ENCODE measurements at regions not wholly inside any gene's neighbourhood (a gene's known extent, or its start where the extent isn't known, plus 50 kb on each side); places are given as distances from the start of the nearest gene placed in this dataset.

DNA sequence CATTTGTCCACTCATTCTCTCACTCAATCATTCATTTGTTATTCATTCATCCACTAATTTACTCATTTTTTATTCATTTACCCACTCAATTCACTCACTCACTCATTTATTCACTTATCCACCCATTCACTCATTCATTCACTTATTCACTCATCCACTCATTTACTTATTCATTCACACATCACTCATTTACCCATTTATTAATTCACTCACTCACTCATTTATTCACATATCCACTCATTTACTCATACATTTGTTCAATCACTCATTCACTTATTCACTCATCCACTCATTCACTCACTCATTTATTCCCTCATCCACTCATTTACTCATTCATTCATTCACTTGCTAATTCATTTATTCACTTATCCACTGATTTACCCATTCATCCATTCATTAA lies 129.1 kb downstream of the TTLL2 start:
- Mint-ChIP-seq H3K36me3 (ENCODE audit: unreplicated experiment) (no peaks in the 10 kb centered on the region), H3K9me3 (ENCODE audit: unreplicated experiment) (no peaks in the 10 kb centered on the region), H3K27ac (ENCODE audit: unreplicated experiment) (no peak overlapping the region), H3K4me3 (ENCODE audit: unreplicated experiment) (no peak overlapping the region), H3K4me1 (ENCODE audit: low read depth, unreplicated experiment) (peaks cover 8% of the 10 kb centered on the region), H3K27me3 (ENCODE audit: unreplicated experiment) (peaks cover 3% of the 10 kb centered on the region)
- no peak for DNase-seq
- TF ChIP-seq CTCF (IDR thresholded peaks at IDR 0.05; ENCODE audit: partially characterized antibody, unreplicated experiment) = no peak

DNA sequence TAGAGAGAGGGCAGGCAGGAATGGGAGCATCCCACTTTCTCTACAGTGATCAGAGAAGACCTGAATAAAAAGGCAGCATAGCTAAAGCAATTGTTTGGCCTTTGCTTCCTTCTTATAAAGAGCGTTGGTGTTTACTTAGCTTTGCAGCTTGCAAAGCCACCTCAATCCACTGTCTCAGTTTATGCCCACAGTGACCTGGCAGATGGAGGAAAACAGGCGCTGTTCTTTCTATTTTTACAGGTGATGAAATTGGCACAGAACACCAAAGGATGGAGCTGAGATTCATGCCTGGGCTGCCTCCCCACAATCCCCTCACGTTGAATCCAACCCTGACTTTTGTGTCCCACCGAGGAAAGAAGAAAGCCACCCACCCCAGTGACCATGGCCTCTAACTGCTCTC lies 130.5 kb downstream of the TTLL2 start:
- DNase-seq = no peak
- peaks cover 3% of the 10 kb centered on the region for H3K27me3 Mint-ChIP-seq (ENCODE audit: unreplicated experiment)
- H3K9me3 Mint-ChIP-seq (ENCODE audit: unreplicated experiment) = no peaks in the 10 kb centered on the region
- H3K4me3 Mint-ChIP-seq (ENCODE audit: unreplicated experiment) = no peak overlapping the region
- H3K4me1 Mint-ChIP-seq (ENCODE audit: low read depth, unreplicated experiment) = peaks cover 10% of the 10 kb centered on the region
- TF ChIP-seq CTCF (IDR thresholded peaks at IDR 0.05; ENCODE audit: partially characterized antibody, unreplicated experiment) = no peak
- no peak overlapping the region for H3K27ac Mint-ChIP-seq (ENCODE audit: unreplicated experiment)
- no peaks in the 10 kb centered on the region for H3K36me3 Mint-ChIP-seq (ENCODE audit: unreplicated experiment)

- peaks cover 16% of the 10 kb centered on the region for H3K4me1 Mint-ChIP-seq (ENCODE audit: low read depth, unreplicated experiment)
- no peak for TF ChIP-seq CTCF (IDR thresholded peaks at IDR 0.05; ENCODE audit: partially characterized antibody, unreplicated experiment)
- no peaks in the 10 kb centered on the region for H3K27me3 Mint-ChIP-seq (ENCODE audit: unreplicated experiment)
- H3K36me3 Mint-ChIP-seq (ENCODE audit: unreplicated experiment) = no peaks in the 10 kb centered on the region
- H3K9me3 Mint-ChIP-seq (ENCODE audit: unreplicated experiment) = no peaks in the 10 kb centered on the region
- H3K27ac Mint-ChIP-seq (ENCODE audit: unreplicated experiment) = no peak overlapping the region
- no peak overlapping the region for H3K4me3 Mint-ChIP-seq (ENCODE audit: unreplicated experiment)
- no peak for DNase-seq
Measured at GRCh38 chr6:167462514-167463312, 137.8 kb downstream of the TTLL2 start.

DNA sequence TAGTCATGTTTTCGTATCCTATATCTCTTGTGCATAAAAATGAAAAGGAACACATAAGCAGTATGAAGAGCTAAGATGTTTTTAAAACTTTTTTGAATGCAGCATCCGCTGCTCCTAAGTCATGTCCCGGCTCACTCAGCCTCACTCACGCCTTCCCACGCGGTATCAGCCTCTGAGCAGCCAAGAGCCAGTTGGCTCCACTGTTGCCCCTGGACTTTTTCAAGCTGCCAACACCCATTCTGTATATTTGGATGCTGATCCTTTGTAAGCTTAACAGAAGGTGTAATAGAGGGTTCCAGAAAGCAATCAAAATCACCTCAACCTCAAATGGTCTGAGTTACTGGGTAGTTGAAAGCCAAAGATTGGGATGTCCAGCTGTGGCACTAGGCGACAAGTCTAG lies 139.3 kb downstream of the TTLL2 start:
- no peaks in the 10 kb centered on the region for H3K27me3 Mint-ChIP-seq (ENCODE audit: unreplicated experiment)
- no peak for DNase-seq
- no peaks in the 10 kb centered on the region for H3K9me3 Mint-ChIP-seq (ENCODE audit: unreplicated experiment)
- TF ChIP-seq CTCF (IDR thresholded peaks at IDR 0.05; ENCODE audit: partially characterized antibody, unreplicated experiment) = no peak
- H3K4me3 Mint-ChIP-seq (ENCODE audit: unreplicated experiment) = no peak overlapping the region
- no peaks in the 10 kb centered on the region for H3K36me3 Mint-ChIP-seq (ENCODE audit: unreplicated experiment)
- no peak overlapping the region for H3K27ac Mint-ChIP-seq (ENCODE audit: unreplicated experiment)
- H3K4me1 Mint-ChIP-seq (ENCODE audit: low read depth, unreplicated experiment) = peaks cover 10% of the 10 kb centered on the region

- Mint-ChIP-seq H3K27ac (ENCODE audit: unreplicated experiment) (no peak overlapping the region), H3K27me3 (ENCODE audit: unreplicated experiment) (peaks cover 2% of the 10 kb centered on the region), H3K36me3 (ENCODE audit: unreplicated experiment) (no peaks in the 10 kb centered on the region), H3K4me3 (ENCODE audit: unreplicated experiment) (no peak overlapping the region), H3K4me1 (ENCODE audit: low read depth, unreplicated experiment) (peaks cover 17% of the 10 kb centered on the region), H3K9me3 (ENCODE audit: unreplicated experiment) (peaks cover 2% of the 10 kb centered on the region)
- TF ChIP-seq CTCF (IDR thresholded peaks at IDR 0.05; ENCODE audit: partially characterized antibody, unreplicated experiment) = no peak
- DNase-seq = no peak
Measured at GRCh38 chr6:167465482-167465881, 140.6 kb downstream of the TTLL2 start.

All from glutamatergic neuron (in vitro differentiated cells).